CD4-positive, alpha-beta T cell (primary cell): ENCODE measurements at regions not wholly inside any gene's neighbourhood (a gene's known extent, or its start where the extent isn't known, plus 50 kb on each side); places are given as distances from the start of the nearest gene placed in this dataset.

Experiments used
- ATAC-seq: fragments of 200-7000 bp; cut with Tn5 transposase; one replicate; pipeline ENCODE4 v1.10.0; 2022; ENCODE audit warnings: mild to moderate bottlenecking; ENCODE audit not compliant: poor library complexity
- CTCF ChIA-PET: fragments of 350-600 bp; sonication (Branson Sonifier 250); formaldehyde crosslinking; loops from one replicate; lab custom pipeline; 2021; ENCODE audit warnings: antibody characterized with exemption, inconsistent platforms; lab: Charles Lee
- POLR2A ChIA-PET: fragments of 350-600 bp; sonication (Branson Sonifier 250); formaldehyde crosslinking; loops from one replicate; lab custom pipeline; 2021; ENCODE audit warnings: antibody characterized with exemption, inconsistent platforms; lab: Charles Lee
- DNase-seq, 14 experiments: peaks; one replicate each; pipeline ENCODE4 v3.0.0-alpha.2; 2013 to 2020; ENCODE audit warnings: mixed read lengths in 2 of 14
- H3K27ac ChIP-seq, 2 donors: one replicate each; pipeline versions ENCODE4 v1.5.1 to v1.7.0; 2013; ENCODE audit warnings: low read length in 2 of 2, low read depth in 1 of 2, mild to moderate bottlenecking in 1 of 2
- H3K27me3 ChIP-seq, 2 experiments: 1 replicate in 1 of 2; 2 replicates in 1 of 2; pipeline versions ENCODE4 v1.6.1 to v1.7.0; 2013; ENCODE audit warnings: low read length in 2 of 2, control low read depth in 1 of 2, mild to moderate bottlenecking in 1 of 2, moderate library complexity in 1 of 2; ENCODE audit not compliant: insufficient read depth in 2 of 2, control insufficient read depth in 1 of 2
- H3K36me3 ChIP-seq: one replicate; pipeline ENCODE4 v1.6.1; 2013; ENCODE audit warnings: low read length, control low read depth; ENCODE audit not compliant: insufficient read depth
- H3K4me1 ChIP-seq: one replicate; pipeline ENCODE4 v1.6.1; 2013; ENCODE audit warnings: low read length, control low read depth; ENCODE audit not compliant: insufficient read depth
- H3K4me3 ChIP-seq: one replicate; pipeline ENCODE4 v1.5.1; 2013; ENCODE audit warnings: mild to moderate bottlenecking, low read length, moderate library complexity
- H3K9me3 ChIP-seq, 2 experiments: 1 replicate in 1 of 2; 2 replicates in 1 of 2; pipeline versions ENCODE4 v1.6.1 to v1.7.0; 2013; ENCODE audit warnings: low read length in 2 of 2, mild to moderate bottlenecking in 2 of 2, control low read depth in 1 of 2, moderate library complexity in 1 of 2; ENCODE audit not compliant: control insufficient read depth in 1 of 2, insufficient read depth in 1 of 2
- H3K27ac Mint-ChIP-seq: one replicate; pipeline ENCODE4 v1.8.0; 2020; ENCODE audit warnings: mixed read lengths
- H3K27me3 Mint-ChIP-seq: one replicate; pipeline ENCODE4 v1.8.0; 2021; ENCODE audit warnings: mixed read lengths
- H3K36me3 Mint-ChIP-seq: one replicate; pipeline ENCODE4 v1.8.0; 2021; ENCODE audit warnings: low read depth, mixed read lengths
- H3K4me1 Mint-ChIP-seq: one replicate; pipeline ENCODE4 v1.8.0; 2021; ENCODE audit warnings: low read depth, mixed read lengths
- H3K4me3 Mint-ChIP-seq: one replicate; pipeline ENCODE4 v1.8.0; 2020; ENCODE audit warnings: mild to moderate bottlenecking, mixed read lengths
- H3K9me3 Mint-ChIP-seq: one replicate; pipeline ENCODE4 v1.8.0; 2020; ENCODE audit warnings: mixed read lengths
- intact Hi-C, 2 experiments: fragments of 100-400 bp; cut with DNase I in 1 of 2; cut with micrococcal nuclease in 1 of 2; formaldehyde crosslinking; loops; one replicate each; pipeline versions ENCODE4 v1.15.1 to v1.9.0; 2023 to 2025; cut with DNase I, micrococcal nuclease
- TF ChIP-seq, protein P1 (sequence below): fragments of 200-600 bp; IDR thresholded peaks from one replicate; pipeline ENCODE4 v1.8.0; 2022; ENCODE audit warnings: antibody characterized with exemption, mild to moderate bottlenecking

DNA sequence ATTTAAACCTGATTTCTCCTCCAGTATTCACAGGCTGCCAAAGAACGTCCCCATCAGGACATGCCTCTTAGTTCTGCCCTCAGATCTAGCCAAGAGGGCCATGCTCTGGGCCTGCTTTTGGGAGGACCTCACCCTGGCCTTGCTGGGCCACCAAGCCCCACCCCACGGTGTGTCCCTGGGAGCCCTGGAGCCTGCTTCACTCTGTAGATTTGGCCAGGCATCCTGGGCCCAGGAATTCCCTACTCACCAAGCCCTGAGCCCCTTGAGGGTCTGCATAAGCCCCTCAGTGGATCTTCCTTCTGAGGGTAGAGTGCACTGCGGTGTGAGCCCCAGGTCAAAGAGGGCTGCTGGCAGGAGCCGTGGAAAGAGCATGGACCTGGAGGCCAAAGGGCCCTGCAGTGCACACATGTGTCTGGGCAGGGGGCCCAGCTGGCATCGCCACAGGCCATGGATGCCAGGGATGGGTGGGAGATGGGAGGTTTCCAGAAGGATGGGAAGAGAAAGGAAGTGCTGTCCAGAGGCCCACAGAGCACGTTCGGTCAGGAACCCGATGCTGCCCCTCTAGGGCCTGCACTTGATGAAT is 98.0 kb downstream of the DACT2 start:
- no peaks in the 10 kb centered on the region for H3K36me3 Mint-ChIP-seq
- peaks cover 10% of the 10 kb centered on the region for H3K27me3 Mint-ChIP-seq
- H3K9me3 Mint-ChIP-seq: no peaks in the 10 kb centered on the region
- no peaks in the 10 kb centered on the region for H3K36me3 ChIP-seq
- peaks cover 0 to 8% of the 10 kb centered on the region in 2 experiments for H3K9me3 ChIP-seq
- CTCF ChIA-PET: no interaction called here
- DNase-seq (no peak), ATAC-seq (no peak)
- TF ChIP-seq, protein P1, sequence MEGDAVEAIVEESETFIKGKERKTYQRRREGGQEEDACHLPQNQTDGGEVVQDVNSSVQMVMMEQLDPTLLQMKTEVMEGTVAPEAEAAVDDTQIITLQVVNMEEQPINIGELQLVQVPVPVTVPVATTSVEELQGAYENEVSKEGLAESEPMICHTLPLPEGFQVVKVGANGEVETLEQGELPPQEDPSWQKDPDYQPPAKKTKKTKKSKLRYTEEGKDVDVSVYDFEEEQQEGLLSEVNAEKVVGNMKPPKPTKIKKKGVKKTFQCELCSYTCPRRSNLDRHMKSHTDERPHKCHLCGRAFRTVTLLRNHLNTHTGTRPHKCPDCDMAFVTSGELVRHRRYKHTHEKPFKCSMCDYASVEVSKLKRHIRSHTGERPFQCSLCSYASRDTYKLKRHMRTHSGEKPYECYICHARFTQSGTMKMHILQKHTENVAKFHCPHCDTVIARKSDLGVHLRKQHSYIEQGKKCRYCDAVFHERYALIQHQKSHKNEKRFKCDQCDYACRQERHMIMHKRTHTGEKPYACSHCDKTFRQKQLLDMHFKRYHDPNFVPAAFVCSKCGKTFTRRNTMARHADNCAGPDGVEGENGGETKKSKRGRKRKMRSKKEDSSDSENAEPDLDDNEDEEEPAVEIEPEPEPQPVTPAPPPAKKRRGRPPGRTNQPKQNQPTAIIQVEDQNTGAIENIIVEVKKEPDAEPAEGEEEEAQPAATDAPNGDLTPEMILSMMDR: no peak
- no peak overlapping the region for H3K4me3 Mint-ChIP-seq
- H3K4me3 ChIP-seq: no peak overlapping the region
- POLR2A ChIA-PET: no interaction called here
- no peak overlapping the region for H3K27ac Mint-ChIP-seq
- peaks cover 0 to 4% of the 10 kb centered on the region in 2 experiments for H3K27me3 ChIP-seq
- no peaks in the 10 kb centered on the region for H3K4me1 ChIP-seq
- intact Hi-C loops: no loop called here
- no peak overlapping the region for H3K27ac ChIP-seq
- no peaks in the 10 kb centered on the region for H3K4me1 Mint-ChIP-seq

DNA sequence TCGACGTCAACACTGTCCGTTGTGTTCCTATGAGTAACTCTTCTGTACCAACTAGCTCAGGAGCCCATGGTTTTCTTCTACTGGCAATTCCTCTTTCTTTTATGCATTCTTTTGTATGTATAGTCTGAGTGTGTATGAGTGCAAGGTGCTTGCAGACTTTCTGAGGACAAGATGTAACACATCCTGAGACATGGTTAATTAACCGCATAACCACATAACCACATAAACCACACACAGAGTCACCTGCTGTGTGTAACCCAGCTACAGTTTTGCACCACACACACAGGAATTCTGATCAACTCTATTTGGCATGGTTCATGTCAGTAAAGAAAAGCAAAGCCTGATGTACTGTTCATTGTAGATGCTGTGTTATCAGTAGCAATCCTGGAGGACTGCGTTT is 98.6 kb downstream of the DACT2 start:
- no peak overlapping the region for H3K4me3 Mint-ChIP-seq
- DNase-seq (no peak), ATAC-seq (no peak)
- peaks cover 0 to 8% of the 10 kb centered on the region in 2 experiments for H3K9me3 ChIP-seq
- POLR2A ChIA-PET: no interaction called here
- H3K4me1 Mint-ChIP-seq: no peaks in the 10 kb centered on the region
- no peaks in the 10 kb centered on the region for H3K4me1 ChIP-seq
- no peak overlapping the region for H3K27ac ChIP-seq
- no peak overlapping the region for H3K27ac Mint-ChIP-seq
- TF ChIP-seq, protein P1: no peak
- H3K36me3 Mint-ChIP-seq: no peaks in the 10 kb centered on the region
- no peaks in the 10 kb centered on the region for H3K36me3 ChIP-seq
- H3K4me3 ChIP-seq: no peak overlapping the region
- peaks cover 10% of the 10 kb centered on the region for H3K27me3 Mint-ChIP-seq
- no peaks in the 10 kb centered on the region for H3K9me3 Mint-ChIP-seq
- CTCF ChIA-PET: no interaction called here
- intact Hi-C loops: no loop called here
- peaks cover 0 to 4% of the 10 kb centered on the region in 2 experiments for H3K27me3 ChIP-seq

DNA sequence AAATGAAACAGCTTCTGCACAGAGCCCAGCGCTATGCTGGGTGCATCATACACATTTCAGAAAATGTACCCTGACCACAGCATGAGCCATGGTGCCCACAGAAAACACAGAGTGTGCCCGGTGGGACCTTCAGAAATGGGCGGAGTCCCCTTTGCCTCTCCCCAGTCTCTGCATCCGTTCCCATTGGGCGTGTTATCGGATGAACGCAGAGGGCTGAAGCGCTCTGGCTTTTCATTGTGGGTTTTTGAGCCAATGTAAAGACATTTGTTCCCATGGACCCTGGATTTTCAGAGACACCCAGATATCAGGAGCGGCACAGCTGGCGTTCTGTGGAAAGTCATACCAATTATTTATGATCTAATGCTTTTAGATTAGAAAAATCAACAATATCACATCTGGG is 99.8 kb downstream of the DACT2 start:
- H3K4me1 ChIP-seq: no peaks in the 10 kb centered on the region
- H3K27ac ChIP-seq: no peak overlapping the region
- H3K27me3 Mint-ChIP-seq: peaks cover 7% of the 10 kb centered on the region
- no peaks in the 10 kb centered on the region for H3K36me3 ChIP-seq
- no peak overlapping the region for H3K4me3 ChIP-seq
- ChIA-PET POLR2A (no interaction called here), CTCF (no interaction called here)
- TF ChIP-seq, protein P1: no peak
- peaks cover 0 to 15% of the 10 kb centered on the region in 2 experiments for H3K9me3 ChIP-seq
- no peaks in the 10 kb centered on the region for H3K36me3 Mint-ChIP-seq
- H3K4me3 Mint-ChIP-seq: no peak overlapping the region
- intact Hi-C loops: no loop called here
- peaks cover 0 to 4% of the 10 kb centered on the region in 2 experiments for H3K27me3 ChIP-seq
- no peak for ATAC-seq
- H3K27ac Mint-ChIP-seq: no peak overlapping the region
- DNase-seq: no peak
- H3K4me1 Mint-ChIP-seq: no peaks in the 10 kb centered on the region
- H3K9me3 Mint-ChIP-seq: no peaks in the 10 kb centered on the region
